ENCODE measurements at regions not wholly inside any gene's neighbourhood (a gene's known extent, or its start where the extent isn't known, plus 50 kb on each side); places are given as distances from the start of the nearest gene placed in this dataset.

GRCh38 chr3:174620855-174621472, 238.2 kb upstream of the NAALADL2 start:
- Histone ChIP-seq H3K27ac (ENCODE audit: insufficient read depth, low read length) (no peak overlapping the region), H3K36me3 (ENCODE audit: control insufficient read depth, insufficient read depth, low read length) (no peaks in the 10 kb centered on the region), H3K9ac (ENCODE audit: insufficient read depth, low read length) (no peak overlapping the region), H3K4me1 (ENCODE audit: control insufficient read depth, extremely low read depth, insufficient read depth, low read length) (no peaks in the 10 kb centered on the region), H3K27me3 (ENCODE audit: control insufficient read depth, insufficient read depth, low read length) (no peaks in the 10 kb centered on the region), H3K79me2 (ENCODE audit: control insufficient read depth, insufficient read depth, low read length) (no peaks in the 10 kb centered on the region), H2AFZ (ENCODE audit: low read length) (no peak overlapping the region), H3K9me3 (ENCODE audit: control insufficient read depth, insufficient read depth, low read depth, low read length) (no peaks in the 10 kb centered on the region), H3K4me3 (replicated peaks in 1 of 4; ENCODE audit: control extremely low read depth in 1 of 4, insufficient read depth in 1 of 4, low read depth in 3 of 4, low read length in 4 of 4) (no peak overlapping the region), H3K4me2 (ENCODE audit: extremely low read depth, insufficient read depth, low read length) (no peak overlapping the region), H4K20me1 (ENCODE audit: control insufficient read depth, extremely low read depth, insufficient read depth, low read length) (no peaks in the 10 kb centered on the region)
- DNase-seq (ENCODE audit: low read depth in 2 of 2): no peak
- TF ChIP-seq CTCF (conservative IDR thresholded peaks at IDR 0.05 in 1 of 2, IDR thresholded peaks at IDR 0.05 in 1 of 2; ENCODE audit: low read depth in 1 of 2, low read length in 2 of 2) (no peak), EZH2 (IDR thresholded peaks at IDR 0.05; ENCODE audit: low read length, missing control alignments) (no peak)

GRCh38 chr3:174633342-174633741, 225.8 kb upstream of the NAALADL2 start:
- Histone ChIP-seq H3K4me3 (replicated peaks in 1 of 4; ENCODE audit: control extremely low read depth in 1 of 4, insufficient read depth in 1 of 4, low read depth in 3 of 4, low read length in 4 of 4) (no peak overlapping the region), H2AFZ (ENCODE audit: low read length) (no peak overlapping the region), H3K36me3 (ENCODE audit: control insufficient read depth, insufficient read depth, low read length) (no peaks in the 10 kb centered on the region), H3K27me3 (ENCODE audit: control insufficient read depth, insufficient read depth, low read length) (no peaks in the 10 kb centered on the region), H3K27ac (ENCODE audit: insufficient read depth, low read length) (no peak overlapping the region), H3K4me1 (ENCODE audit: control insufficient read depth, extremely low read depth, insufficient read depth, low read length) (no peaks in the 10 kb centered on the region), H3K9ac (ENCODE audit: insufficient read depth, low read length) (no peak overlapping the region), H4K20me1 (ENCODE audit: control insufficient read depth, extremely low read depth, insufficient read depth, low read length) (no peaks in the 10 kb centered on the region), H3K9me3 (ENCODE audit: control insufficient read depth, insufficient read depth, low read depth, low read length) (no peaks in the 10 kb centered on the region), H3K4me2 (ENCODE audit: extremely low read depth, insufficient read depth, low read length) (no peak overlapping the region), H3K79me2 (ENCODE audit: control insufficient read depth, insufficient read depth, low read length) (no peaks in the 10 kb centered on the region)
- TF ChIP-seq CTCF (conservative IDR thresholded peaks at IDR 0.05 in 1 of 2, IDR thresholded peaks at IDR 0.05 in 1 of 2; ENCODE audit: low read depth in 1 of 2, low read length in 2 of 2) (no peak), EZH2 (IDR thresholded peaks at IDR 0.05; ENCODE audit: low read length, missing control alignments) (no peak)
- DNase-seq (ENCODE audit: low read depth in 2 of 2): no peak

- no peak overlapping the region for H3K4me2 ChIP-seq (ENCODE audit: extremely low read depth, insufficient read depth, low read length)
- H3K79me2 ChIP-seq (ENCODE audit: control insufficient read depth, insufficient read depth, low read length): no peaks in the 10 kb centered on the region
- H3K27me3 ChIP-seq (ENCODE audit: control insufficient read depth, insufficient read depth, low read length): no peaks in the 10 kb centered on the region
- H3K9me3 ChIP-seq (ENCODE audit: control insufficient read depth, insufficient read depth, low read depth, low read length): no peaks in the 10 kb centered on the region
- no peak for DNase-seq (ENCODE audit: low read depth in 2 of 2)
- H3K4me3 ChIP-seq (replicated peaks in 1 of 4; ENCODE audit: control extremely low read depth in 1 of 4, insufficient read depth in 1 of 4, low read depth in 3 of 4, low read length in 4 of 4): no peak overlapping the region
- no peak for TF ChIP-seq CTCF (conservative IDR thresholded peaks at IDR 0.05 in 1 of 2, IDR thresholded peaks at IDR 0.05 in 1 of 2; ENCODE audit: low read depth in 1 of 2, low read length in 2 of 2)
- no peak for TF ChIP-seq EZH2 (IDR thresholded peaks at IDR 0.05; ENCODE audit: low read length, missing control alignments)
- H3K9ac ChIP-seq (ENCODE audit: insufficient read depth, low read length): no peak overlapping the region
- H3K27ac ChIP-seq (ENCODE audit: insufficient read depth, low read length): no peak overlapping the region
- H3K36me3 ChIP-seq (ENCODE audit: control insufficient read depth, insufficient read depth, low read length): no peaks in the 10 kb centered on the region
- H4K20me1 ChIP-seq (ENCODE audit: control insufficient read depth, extremely low read depth, insufficient read depth, low read length): no peaks in the 10 kb centered on the region
- H2AFZ ChIP-seq (ENCODE audit: low read length): no peak overlapping the region
- no peaks in the 10 kb centered on the region for H3K4me1 ChIP-seq (ENCODE audit: control insufficient read depth, extremely low read depth, insufficient read depth, low read length)
These were observed 222.7 kb upstream of the NAALADL2 start for GRCh38 chr3:174636451-174636850.

All from fibroblast of lung (primary cell).